SH-SY5Y (cell line): ENCODE measurements at regions not wholly inside any gene's neighbourhood (a gene's known extent, or its start where the extent isn't known, plus 50 kb on each side); places are given as distances from the start of the nearest gene placed in this dataset.
A peak's percentile ranks its signal among the peaks of the same experiment; 100 is the strongest.

ENCODE experiments used
- GATA2 ChIP-seq: IDR thresholded peaks from 2 replicates; pipeline ENCODE4 v1.6.1; 2011; ENCODE audit warnings: mild to moderate bottlenecking, low read depth, low read length
- GATA3 ChIP-seq: IDR thresholded peaks from 2 replicates; pipeline ENCODE4 v1.6.1; 2011; ENCODE audit warnings: low read depth, mild to moderate bottlenecking, low read length, moderate library complexity

GRCh38 chr14:95413289-95414215, 93.8 kb upstream of the CLMN start:
- TF ChIP-seq GATA2 (peak; percentile 91), GATA3 (peak; percentile 63)
